Activated T-helper 1 cell treated with anti-CD3 and anti-CD28 coated beads, Interleukin-12 subunit alpha, Interleukin-12 subunit beta, Interleukin-2, Interleukin-4 antibody, amounts not matched to agents 30 ng/mL and 10 ng/mL and 1 ng/mL, durations not matched to agents 14 hours and 24 hours and 36 hours (primary cell): ENCODE measurements at regions not wholly inside any gene's neighbourhood (a gene's known extent, or its start where the extent isn't known, plus 50 kb on each side); places are given as distances from the start of the nearest gene placed in this dataset.
A peak's percentile ranks its signal among the peaks of the same experiment; 100 is the strongest.

Experiments used
- DNase-seq: peaks from one replicate; pipeline ENCODE4 v3.0.0; 2021; ENCODE audit warnings: low spot score
- H3K27ac Mint-ChIP-seq: one replicate; pipeline ENCODE4 v1.8.0; 2021; ENCODE audit warnings: mild to moderate bottlenecking, mixed read lengths
- H3K27me3 Mint-ChIP-seq: one replicate; pipeline ENCODE4 v1.8.0; 2022; ENCODE audit warnings: mild to moderate bottlenecking, moderate library complexity, mixed read lengths; ENCODE audit not compliant: insufficient read depth
- H3K36me3 Mint-ChIP-seq: one replicate; pipeline ENCODE4 v1.8.0; 2021; ENCODE audit warnings: low read depth, mixed read lengths
- H3K4me1 Mint-ChIP-seq: one replicate; pipeline ENCODE4 v1.8.0; 2021; ENCODE audit warnings: low read depth, mixed read lengths
- H3K4me3 Mint-ChIP-seq: one replicate; pipeline ENCODE4 v1.8.0; 2021; ENCODE audit warnings: mild to moderate bottlenecking, moderate library complexity, mixed read lengths
- H3K9me3 Mint-ChIP-seq: one replicate; pipeline ENCODE4 v1.8.0; 2021; ENCODE audit warnings: mixed read lengths
- intact Hi-C: fragments of 100-400 bp; cut with micrococcal nuclease; formaldehyde crosslinking; loops from one replicate; pipeline ENCODE4 v1.15.1; 2024

DNA sequence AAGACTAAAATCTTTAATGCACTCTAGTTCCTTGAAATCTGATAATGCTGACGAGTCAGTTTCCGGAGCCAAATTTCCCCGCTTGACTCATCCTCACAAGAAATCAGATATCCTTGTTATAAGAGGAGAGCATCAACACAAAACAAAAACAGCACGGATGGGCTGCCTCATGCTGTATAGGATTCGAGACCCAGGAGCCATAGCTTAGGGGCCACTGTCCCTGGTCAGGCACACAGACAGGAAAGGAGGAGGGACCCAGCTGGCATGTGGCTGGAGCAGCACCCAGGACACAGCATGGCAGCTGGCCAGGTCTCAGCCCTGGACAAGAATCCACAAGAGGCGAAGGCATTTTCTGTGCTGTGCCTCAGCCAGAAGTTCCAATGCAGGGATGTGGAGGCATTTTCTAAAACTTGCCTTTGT lies 110.2 kb upstream of the SPATA13 start:
- Mint-ChIP-seq H3K27ac (peak overlapping the region; percentile 29), H3K36me3 (no peaks in the 10 kb centered on the region), H3K4me1 (peaks cover 20% of the 10 kb centered on the region), H3K4me3 (no peak overlapping the region), H3K27me3 (peaks cover 13% of the 10 kb centered on the region), H3K9me3 (peaks cover 5% of the 10 kb centered on the region)
- intact Hi-C loops, result no loop called here
- no peak for DNase-seq

DNA sequence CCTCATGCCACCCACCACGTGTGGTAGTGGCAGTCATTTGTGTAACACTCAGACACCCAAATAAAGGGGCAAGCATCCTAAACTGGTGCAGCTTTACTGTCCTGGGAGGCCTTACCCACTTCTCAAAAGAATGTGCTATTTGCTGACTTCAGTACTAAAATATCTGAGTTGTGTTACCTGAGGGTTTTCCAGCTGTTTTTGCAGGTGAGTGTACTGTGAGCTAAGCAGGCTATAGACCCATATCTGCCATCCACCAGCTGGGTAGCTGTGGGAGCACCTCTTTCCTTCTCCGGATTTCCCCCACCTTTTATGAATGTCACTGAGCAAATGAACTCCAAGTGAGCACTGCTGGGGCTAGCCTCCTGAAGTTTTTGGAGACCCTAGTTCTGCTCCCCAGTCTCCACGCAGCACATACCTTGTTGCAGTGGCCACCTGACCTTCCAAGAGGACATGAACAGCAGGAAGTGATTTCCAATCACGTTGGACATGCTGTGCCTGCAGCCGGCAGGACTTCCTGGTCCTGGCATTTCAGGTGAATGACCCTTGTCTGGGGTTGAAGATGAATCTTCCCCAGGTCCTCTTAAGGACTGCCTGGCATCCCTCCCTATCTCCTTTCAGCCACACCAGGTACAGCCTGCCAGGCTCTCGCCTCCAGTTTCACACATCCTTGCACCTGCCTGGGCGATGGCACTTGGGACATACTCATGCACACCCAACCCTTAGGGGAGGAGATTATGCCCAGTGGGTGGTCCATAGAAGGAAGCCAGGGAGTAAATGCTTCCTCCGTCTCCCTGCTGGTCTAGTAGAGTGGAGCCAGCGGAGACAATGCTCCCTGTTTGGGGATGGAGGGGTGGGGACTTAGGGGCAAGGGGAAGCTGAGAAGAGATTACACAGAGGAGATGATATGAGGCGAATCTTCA lies 109.5 kb upstream of the SPATA13 start:
- H3K36me3 Mint-ChIP-seq, result no peaks in the 10 kb centered on the region
- peaks cover 5% of the 10 kb centered on the region for H3K9me3 Mint-ChIP-seq
- H3K4me3 Mint-ChIP-seq, result no peak overlapping the region
- H3K4me1 Mint-ChIP-seq, result peaks cover 20% of the 10 kb centered on the region
- H3K27me3 Mint-ChIP-seq, result peaks cover 15% of the 10 kb centered on the region
- intact Hi-C loops, result no loop called here
- no peak for DNase-seq
- H3K27ac Mint-ChIP-seq, result no peak overlapping the region

DNA sequence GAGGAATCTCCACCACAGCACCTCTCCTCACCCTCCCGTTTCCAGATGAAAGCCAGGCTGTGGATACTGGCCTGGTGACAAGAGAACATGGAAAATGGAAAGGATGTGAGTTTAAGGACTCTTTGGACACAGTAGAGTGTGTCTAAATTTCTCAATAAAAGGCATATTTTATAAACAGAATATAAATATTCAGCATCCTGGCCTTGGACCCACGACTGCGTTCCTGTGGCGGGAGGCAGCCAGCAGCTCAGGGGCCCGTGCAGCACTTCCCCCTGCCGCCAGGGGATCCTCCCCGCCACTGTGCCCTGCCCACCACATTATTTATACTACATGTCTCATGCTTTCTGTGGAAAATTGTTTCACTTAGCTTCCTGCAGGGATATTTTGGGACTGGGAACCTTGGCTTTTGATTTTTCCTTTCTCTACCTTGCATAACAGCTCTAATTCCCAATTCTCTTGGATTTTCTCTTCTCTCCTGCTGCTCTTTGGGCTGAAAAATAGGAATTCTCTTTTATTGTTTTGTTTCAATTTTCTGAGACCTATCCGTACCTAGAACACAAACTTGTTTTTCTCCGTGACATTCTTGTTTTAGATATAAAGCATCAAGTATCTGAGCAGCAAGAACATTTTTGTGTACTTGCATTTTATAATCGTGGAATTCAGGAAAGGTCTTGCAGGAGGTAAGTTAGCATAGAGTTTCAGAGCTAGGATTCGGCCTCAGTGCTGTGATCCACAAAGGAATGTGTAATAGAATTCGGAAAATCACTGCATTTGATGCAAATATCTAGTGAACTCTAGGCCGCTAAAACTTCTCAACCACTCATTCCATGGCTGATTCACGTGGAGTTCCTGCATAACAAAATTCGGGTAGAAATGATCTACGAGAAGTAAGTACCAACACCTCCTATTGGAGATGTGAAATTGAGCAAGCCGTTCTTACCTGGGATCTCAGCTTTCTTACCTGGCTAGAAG lies 107.7 kb upstream of the SPATA13 start:
- no peaks in the 10 kb centered on the region for H3K9me3 Mint-ChIP-seq
- peaks cover 20% of the 10 kb centered on the region for H3K4me1 Mint-ChIP-seq
- no peak overlapping the region for H3K27ac Mint-ChIP-seq
- H3K36me3 Mint-ChIP-seq, result no peaks in the 10 kb centered on the region
- intact Hi-C loops, result loop anchor here (1.0 to 2.0 kb wide), 8 partner anchors 33 to 222 kb away; partner anchors contain the start of gene SPATA13
- no peak for DNase-seq
- peaks cover 15% of the 10 kb centered on the region for H3K27me3 Mint-ChIP-seq
- no peak overlapping the region for H3K4me3 Mint-ChIP-seq

DNA sequence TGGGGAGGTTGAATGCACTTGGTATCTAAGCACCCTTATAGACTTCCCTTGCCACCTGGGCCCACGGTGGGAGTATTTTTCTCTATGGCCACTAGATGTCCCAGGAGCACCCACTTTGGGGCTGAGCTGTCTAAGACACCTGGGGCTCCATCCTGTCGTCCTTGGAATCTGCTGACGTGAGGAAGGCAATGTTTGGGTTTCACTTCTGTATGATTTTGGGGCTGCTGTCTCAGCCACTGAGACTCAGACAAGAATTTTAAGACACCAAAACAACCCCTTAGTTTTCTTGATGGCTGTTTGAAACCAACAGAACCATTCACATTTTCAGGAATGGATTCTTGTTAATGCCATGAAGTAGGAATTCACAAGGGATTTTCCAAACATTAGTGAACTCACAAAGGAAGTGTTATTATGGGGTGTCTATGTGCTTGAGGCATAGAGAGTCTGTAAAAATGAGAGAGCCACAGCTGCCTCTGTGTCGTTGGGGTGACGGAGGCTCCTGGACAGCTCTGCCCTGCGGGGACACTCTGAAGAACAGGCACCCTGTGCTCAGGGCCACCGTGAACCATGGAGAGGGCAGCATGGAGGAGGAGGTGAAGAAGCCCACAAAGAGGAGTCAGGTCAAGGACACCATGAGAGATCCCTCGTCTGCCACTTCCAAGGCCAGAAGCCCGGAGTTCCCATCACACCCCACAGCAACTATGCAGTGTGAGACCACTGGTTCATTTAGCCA lies 106.8 kb upstream of the SPATA13 start:
- Mint-ChIP-seq H3K36me3 (no peaks in the 10 kb centered on the region), H3K27ac (no peak overlapping the region), H3K9me3 (no peaks in the 10 kb centered on the region), H3K4me3 (no peak overlapping the region), H3K4me1 (peaks cover 20% of the 10 kb centered on the region), H3K27me3 (peaks cover 15% of the 10 kb centered on the region)
- DNase-seq, result peak; percentile 55
- intact Hi-C loops, result loop anchor here (1.0 to 2.0 kb wide), 8 partner anchors 33 to 221 kb away; partner anchors contain the start of gene SPATA13

- no peak overlapping the region for H3K27ac Mint-ChIP-seq
- no peaks in the 10 kb centered on the region for H3K36me3 Mint-ChIP-seq
- H3K9me3 Mint-ChIP-seq, result no peaks in the 10 kb centered on the region
- H3K27me3 Mint-ChIP-seq, result peaks cover 10% of the 10 kb centered on the region
- peaks cover 16% of the 10 kb centered on the region for H3K4me1 Mint-ChIP-seq
- no peak for DNase-seq
- intact Hi-C loops, result no loop called here
- H3K4me3 Mint-ChIP-seq, result no peak overlapping the region
Observed at GRCh38 chr13:24056616-24057137, 103.8 kb upstream of the SPATA13 start.

- no peaks in the 10 kb centered on the region for H3K36me3 Mint-ChIP-seq
- H3K9me3 Mint-ChIP-seq, result no peaks in the 10 kb centered on the region
- intact Hi-C loops, result no loop called here
- H3K4me1 Mint-ChIP-seq, result peaks cover 25% of the 10 kb centered on the region
- H3K4me3 Mint-ChIP-seq, result no peak overlapping the region
- H3K27ac Mint-ChIP-seq, result no peak overlapping the region
- peaks cover 2% of the 10 kb centered on the region for H3K27me3 Mint-ChIP-seq
- DNase-seq, result no peak
Observed at GRCh38 chr13:24060993-24061392, 99.5 kb upstream of the SPATA13 start.

GRCh38 chr13:24063281-24063877 lies 97.1 kb upstream of the SPATA13 start:
- H3K27ac Mint-ChIP-seq, result peak overlapping the region; percentile 3
- peaks cover 25% of the 10 kb centered on the region for H3K4me1 Mint-ChIP-seq

DNA sequence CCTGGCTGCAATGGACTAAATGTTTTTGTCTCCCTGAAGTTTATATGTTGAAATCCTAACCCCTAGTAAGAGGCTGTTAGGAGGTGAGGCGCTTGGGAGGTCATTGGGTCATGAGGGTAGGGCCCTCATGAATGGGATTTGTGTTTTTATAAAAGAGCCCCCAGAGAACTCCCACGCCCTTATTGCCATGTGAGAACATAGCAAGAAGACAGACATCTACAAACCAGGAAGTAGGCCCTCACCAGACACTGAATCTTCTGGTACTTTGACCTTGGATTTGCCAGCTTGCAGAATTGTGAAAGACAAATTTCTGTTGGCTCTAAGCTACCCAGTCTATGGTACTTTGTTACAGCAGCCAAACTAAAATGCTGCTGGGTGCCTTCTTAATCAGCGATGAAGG lies 96.1 kb upstream of the SPATA13 start:
- Mint-ChIP-seq H3K4me3 (no peak overlapping the region), H3K4me1 (peaks cover 22% of the 10 kb centered on the region), H3K27me3 (peaks cover 12% of the 10 kb centered on the region), H3K27ac (no peak overlapping the region), H3K36me3 (no peaks in the 10 kb centered on the region), H3K9me3 (no peaks in the 10 kb centered on the region)
- DNase-seq, result no peak
- intact Hi-C loops, result no loop called here

More at GRCh38 chr13:24063281-24063877, 97.1 kb upstream of the SPATA13 start:
- Mint-ChIP-seq H3K4me3 (no peak overlapping the region), H3K27me3 (peaks cover 6% of the 10 kb centered on the region), H3K36me3 (no peaks in the 10 kb centered on the region), H3K9me3 (no peaks in the 10 kb centered on the region)
- intact Hi-C loops, result no loop called here
- DNase-seq, result no peak

DNA sequence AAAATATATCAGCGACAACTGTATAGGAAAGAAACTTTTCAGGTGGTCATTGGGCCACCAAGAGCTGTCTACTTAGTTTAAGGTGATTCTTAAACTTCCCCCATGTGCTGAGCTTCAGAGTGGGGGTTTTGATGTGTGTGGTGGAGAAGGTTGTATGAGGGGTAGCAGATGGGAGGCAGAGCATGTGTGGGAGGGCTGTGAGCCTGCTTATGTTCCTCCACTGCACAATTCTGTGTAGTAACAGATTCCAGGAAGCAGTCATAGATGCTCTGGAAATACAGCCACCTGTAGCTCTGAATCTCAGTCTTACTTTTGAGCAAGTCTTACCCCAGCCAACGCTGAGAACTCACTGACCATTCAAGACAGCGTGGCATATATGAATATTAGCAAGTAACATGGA lies 95.3 kb upstream of the SPATA13 start:
- Mint-ChIP-seq H3K9me3 (no peaks in the 10 kb centered on the region), H3K36me3 (no peaks in the 10 kb centered on the region), H3K27me3 (peaks cover 15% of the 10 kb centered on the region), H3K4me3 (no peak overlapping the region), H3K27ac (no peak overlapping the region), H3K4me1 (peaks cover 17% of the 10 kb centered on the region)
- no peak for DNase-seq
- intact Hi-C loops, result no loop called here

- H3K27ac Mint-ChIP-seq, result no peak overlapping the region
- no peak for DNase-seq
- no peak overlapping the region for H3K4me3 Mint-ChIP-seq
- H3K4me1 Mint-ChIP-seq, result peaks cover 17% of the 10 kb centered on the region
- intact Hi-C loops, result no loop called here
- H3K36me3 Mint-ChIP-seq, result no peaks in the 10 kb centered on the region
- no peaks in the 10 kb centered on the region for H3K9me3 Mint-ChIP-seq
- H3K27me3 Mint-ChIP-seq, result peaks cover 20% of the 10 kb centered on the region
Observed at GRCh38 chr13:24066405-24067295, 93.9 kb upstream of the SPATA13 start.

- Mint-ChIP-seq H3K36me3 (no peaks in the 10 kb centered on the region), H3K27ac (no peak overlapping the region), H3K27me3 (peaks cover 26% of the 10 kb centered on the region), H3K4me3 (no peak overlapping the region), H3K9me3 (no peaks in the 10 kb centered on the region), H3K4me1 (peaks cover 13% of the 10 kb centered on the region)
- DNase-seq, result no peak
- intact Hi-C loops, result no loop called here
Observed at GRCh38 chr13:24068472-24068871, 92.0 kb upstream of the SPATA13 start.
